Endodermal cell (in vitro differentiated cells): ENCODE measurements at regions not wholly inside any gene's neighbourhood (a gene's known extent, or its start where the extent isn't known, plus 50 kb on each side); places are given as distances from the start of the nearest gene placed in this dataset.

Source experiments
- DNase-seq: peaks from one replicate; pipeline ENCODE4 v3.0.0-alpha.2; 2017
- H3K27ac ChIP-seq: 2 replicates; pipeline ENCODE4 v1.5.1; 2013; ENCODE audit warnings: mild to moderate bottlenecking, low read depth, low read length, moderate library complexity
- H3K27me3 ChIP-seq: 2 replicates; pipeline ENCODE4 v1.6.1; 2013; ENCODE audit warnings: mild to moderate bottlenecking, low read length, moderate library complexity; ENCODE audit not compliant: insufficient read depth, control insufficient read depth, poor library complexity, severe bottlenecking
- H3K36me3 ChIP-seq: 2 replicates; pipeline ENCODE4 v1.7.0; 2013; ENCODE audit warnings: mild to moderate bottlenecking, low read length, moderate library complexity; ENCODE audit not compliant: control insufficient read depth, insufficient read depth
- H3K4me1 ChIP-seq: one replicate; pipeline ENCODE4 v1.7.0; 2013; ENCODE audit warnings: low read length; ENCODE audit not compliant: control insufficient read depth, insufficient read depth
- H3K4me3 ChIP-seq: 2 replicates; pipeline ENCODE4 v1.5.1; 2013; ENCODE audit warnings: mild to moderate bottlenecking, low read length, moderate library complexity
- H3K9ac ChIP-seq: 2 replicates; pipeline ENCODE4 v1.6.1; 2013; ENCODE audit warnings: mild to moderate bottlenecking, low read length, moderate library complexity; ENCODE audit not compliant: poor library complexity, severe bottlenecking; ENCODE audit errors: extremely low read depth
- H3K9me3 ChIP-seq: 2 replicates; pipeline ENCODE4 v1.6.1; 2013; ENCODE audit warnings: mild to moderate bottlenecking, low read length, moderate library complexity; ENCODE audit not compliant: control insufficient read depth
- H3K27ac Mint-ChIP-seq: 2 replicates; pipeline ENCODE4 v1.8.0; 2020; ENCODE audit warnings: mixed read lengths
- H3K27me3 Mint-ChIP-seq: 2 replicates; pipeline ENCODE4 v1.8.0; 2021; ENCODE audit warnings: mild to moderate bottlenecking, mixed read lengths; ENCODE audit not compliant: insufficient read depth
- H3K36me3 Mint-ChIP-seq: 2 replicates; pipeline ENCODE4 v1.8.0; 2020; ENCODE audit warnings: low read depth, mixed read lengths
- H3K4me1 Mint-ChIP-seq: 2 replicates; pipeline ENCODE4 v1.8.0; 2020; ENCODE audit warnings: mixed read lengths
- H3K4me3 Mint-ChIP-seq: 2 replicates; pipeline ENCODE4 v1.8.0; 2020; ENCODE audit warnings: mild to moderate bottlenecking, moderate library complexity, mixed read lengths
- H3K9me3 Mint-ChIP-seq: 2 replicates; pipeline ENCODE4 v1.8.0; 2020; ENCODE audit warnings: mild to moderate bottlenecking, mixed read lengths
- CTCF ChIP-seq: fragments of 200-600 bp; sonication (generic); conservative IDR thresholded peaks from 2 replicates; pipeline ENCODE4 v1.5.0; 2021; ENCODE audit warnings: antibody characterized with exemption, mild to moderate bottlenecking
- WGBS, 2 experiments: methylation state at CpG; one replicate each; pipeline versions ENCODE4 v1.1.5 to v1.1.7; 2013; ENCODE audit warnings: missing lambda C conversion rate in 2 of 2, mixed read lengths in 1 of 2; ENCODE audit not compliant: insufficient coverage in 1 of 2, insufficient read length in 1 of 2; 5-methylcytosine and 5-hydroxymethylcytosine counted together

GRCh38 chr10:105494944-105495343, 853.9 kb downstream of the SORCS3 start:
- Histone ChIP-seq H3K9ac (no peak overlapping the region), H3K9me3 (no peaks in the 10 kb centered on the region), H3K4me3 (no peak overlapping the region), H3K4me1 (no peaks in the 10 kb centered on the region), H3K27me3 (no peaks in the 10 kb centered on the region), H3K27ac (no peak overlapping the region), H3K36me3 (no peaks in the 10 kb centered on the region)
- no peak for TF ChIP-seq CTCF
- whole genome bisulfite sequencing, 2 experiments = 92 to 94% methylated on average over 3 to 4 of the region's 4 CpGs
- Mint-ChIP-seq H3K27me3 (no peaks in the 10 kb centered on the region), H3K27ac (no peak overlapping the region), H3K4me3 (no peak overlapping the region), H3K36me3 (no peaks in the 10 kb centered on the region), H3K4me1 (no peaks in the 10 kb centered on the region), H3K9me3 (no peaks in the 10 kb centered on the region)
- DNase-seq = no peak

GRCh38 chr10:105494303-105494702, 853.2 kb downstream of the SORCS3 start:
- 62 to 100% methylated on average over 1 to 2 of the region's 2 CpGs for WGBS, 2 experiments
- no peaks in the 10 kb centered on the region for H3K4me1 Mint-ChIP-seq
- H3K4me3 ChIP-seq = no peak overlapping the region
- no peak overlapping the region for H3K4me3 Mint-ChIP-seq
- H3K9ac ChIP-seq = no peak overlapping the region
- no peaks in the 10 kb centered on the region for H3K36me3 Mint-ChIP-seq
- H3K4me1 ChIP-seq = no peaks in the 10 kb centered on the region
- H3K36me3 ChIP-seq = no peaks in the 10 kb centered on the region
- no peaks in the 10 kb centered on the region for H3K9me3 ChIP-seq
- no peak overlapping the region for H3K27ac Mint-ChIP-seq
- no peak overlapping the region for H3K27ac ChIP-seq
- H3K9me3 Mint-ChIP-seq = no peaks in the 10 kb centered on the region
- no peak for TF ChIP-seq CTCF
- no peak for DNase-seq
- H3K27me3 Mint-ChIP-seq = no peaks in the 10 kb centered on the region
- no peaks in the 10 kb centered on the region for H3K27me3 ChIP-seq

- Histone ChIP-seq H3K27me3 (no peaks in the 10 kb centered on the region), H3K4me1 (no peaks in the 10 kb centered on the region), H3K9ac (no peak overlapping the region), H3K9me3 (no peaks in the 10 kb centered on the region), H3K27ac (no peak overlapping the region), H3K4me3 (no peak overlapping the region), H3K36me3 (no peaks in the 10 kb centered on the region)
- H3K27ac Mint-ChIP-seq = no peak overlapping the region
- DNase-seq = no peak
- 81 to 88% methylated on average over 4 of the region's 4 CpGs for WGBS, 2 experiments
- no peaks in the 10 kb centered on the region for H3K4me1 Mint-ChIP-seq
- H3K4me3 Mint-ChIP-seq = no peak overlapping the region
- TF ChIP-seq CTCF = no peak
- peaks cover 4% of the 10 kb centered on the region for H3K9me3 Mint-ChIP-seq
- H3K27me3 Mint-ChIP-seq = peaks cover 1% of the 10 kb centered on the region
- H3K36me3 Mint-ChIP-seq = no peaks in the 10 kb centered on the region
Observed at GRCh38 chr10:105473170-105473569, 832.1 kb downstream of the SORCS3 start.
